Ectodermal cell (in vitro differentiated cells): ENCODE measurements at regions not wholly inside any gene's neighbourhood (a gene's known extent, or its start where the extent isn't known, plus 50 kb on each side); places are given as distances from the start of the nearest gene placed in this dataset.
"Not testable (repeated sequence)": the region's sequence is repeated elsewhere in the genome, so short reads cannot be mapped to it uniquely, and the experiment has no call there.

Experiments used
- H3K27ac ChIP-seq: 2 replicates; pipeline ENCODE4 v1.7.0; 2013; ENCODE audit warnings: mild to moderate bottlenecking, low read depth, low read length; ENCODE audit not compliant: insufficient read depth, poor library complexity, severe bottlenecking
- H3K27me3 ChIP-seq: 2 replicates; pipeline ENCODE4 v1.7.0; 2013; ENCODE audit warnings: mild to moderate bottlenecking, low read length; ENCODE audit not compliant: insufficient read depth, control insufficient read depth, poor library complexity, severe bottlenecking
- H3K36me3 ChIP-seq: one replicate; pipeline ENCODE4 v1.7.0; 2013; ENCODE audit warnings: low read length; ENCODE audit not compliant: control insufficient read depth, insufficient read depth
- H3K4me1 ChIP-seq: one replicate; pipeline ENCODE4 v1.7.0; 2013; ENCODE audit warnings: low read length; ENCODE audit not compliant: control insufficient read depth, insufficient read depth
- H3K4me3 ChIP-seq: 2 replicates; pipeline ENCODE4 v1.7.0; 2013; ENCODE audit warnings: low read depth, low read length, control low read depth; ENCODE audit not compliant: insufficient read depth
- H3K9me3 ChIP-seq: 2 replicates; pipeline ENCODE4 v1.7.0; 2013; ENCODE audit warnings: mild to moderate bottlenecking, low read length, moderate library complexity; ENCODE audit not compliant: control insufficient read depth
- WGBS, 2 experiments: methylation state at CpG; one replicate each; pipeline ENCODE4 v1.1.7; 2013; ENCODE audit warnings: missing lambda C conversion rate in 2 of 2; 5-methylcytosine and 5-hydroxymethylcytosine counted together

- H3K36me3 ChIP-seq, result no peaks in the 10 kb centered on the region
- WGBS, 2 experiments, result 40 to 46% methylated on average over 8 of the region's 8 CpGs
- H3K4me3 ChIP-seq, result no peak overlapping the region
- H3K27ac ChIP-seq, result no peak overlapping the region
- H3K27me3 ChIP-seq, result no peaks in the 10 kb centered on the region
- peaks cover 11% of the 10 kb centered on the region for H3K4me1 ChIP-seq
- no peaks in the 10 kb centered on the region for H3K9me3 ChIP-seq
These were observed 128.5 kb upstream of the LRIG1 start for GRCh38 chr3:66629150-66629981.

- H3K4me3 ChIP-seq, result no peak overlapping the region
- no peaks in the 10 kb centered on the region for H3K36me3 ChIP-seq
- no peaks in the 10 kb centered on the region for H3K27me3 ChIP-seq
- H3K27ac ChIP-seq, result no peak overlapping the region
- H3K4me1 ChIP-seq, result peaks cover 11% of the 10 kb centered on the region
- H3K9me3 ChIP-seq, result no peaks in the 10 kb centered on the region
These were observed 129.2 kb upstream of the LRIG1 start for GRCh38 chr3:66629982-66630368.

GRCh38 chr3:66633402-66634381, 132.9 kb upstream of the LRIG1 start:
- H3K27me3 ChIP-seq, result no peaks in the 10 kb centered on the region
- H3K36me3 ChIP-seq, result no peaks in the 10 kb centered on the region
- H3K9me3 ChIP-seq, result no peaks in the 10 kb centered on the region
- no peak overlapping the region for H3K4me3 ChIP-seq
- peaks cover 11% of the 10 kb centered on the region for H3K4me1 ChIP-seq
- 91 to 94% methylated on average over 5 of the region's 6 CpGs for WGBS, 2 experiments
- H3K27ac ChIP-seq, result no peak overlapping the region

GRCh38 chr3:66638717-66639116, 137.9 kb upstream of the LRIG1 start:
- whole genome bisulfite sequencing, 2 experiments, result 24 to 32% methylated on average over 6 of the region's 6 CpGs
- Histone ChIP-seq H3K36me3 (no peaks in the 10 kb centered on the region), H3K9me3 (no peaks in the 10 kb centered on the region), H3K4me1 (peaks cover 6% of the 10 kb centered on the region), H3K27ac (no peak overlapping the region), H3K27me3 (no peaks in the 10 kb centered on the region), H3K4me3 (no peak overlapping the region)

GRCh38 chr3:66639809-66640356, 139.1 kb upstream of the LRIG1 start:
- Histone ChIP-seq H3K27ac (no peak overlapping the region), H3K36me3 (no peaks in the 10 kb centered on the region), H3K4me3 (no peak overlapping the region), H3K4me1 (peaks cover 6% of the 10 kb centered on the region), H3K27me3 (no peaks in the 10 kb centered on the region), H3K9me3 (peaks cover 3% of the 10 kb centered on the region)
- WGBS, 2 experiments, result 94 to 98% methylated on average over 3 of the region's 3 CpGs

- peaks cover 3% of the 10 kb centered on the region for H3K9me3 ChIP-seq
- H3K27me3 ChIP-seq, result no peaks in the 10 kb centered on the region
- H3K27ac ChIP-seq, result no peak overlapping the region
- no peak overlapping the region for H3K4me3 ChIP-seq
- 94 to 100% methylated on average over 3 to 4 of the region's 4 CpGs for WGBS, 2 experiments
- H3K4me1 ChIP-seq, result peaks cover 6% of the 10 kb centered on the region
- no peaks in the 10 kb centered on the region for H3K36me3 ChIP-seq
These were observed 141.2 kb upstream of the LRIG1 start for GRCh38 chr3:66642019-66642418.

GRCh38 chr3:66642484-66642883, 141.7 kb upstream of the LRIG1 start:
- Histone ChIP-seq H3K36me3 (no peaks in the 10 kb centered on the region), H3K27ac (no peak overlapping the region), H3K27me3 (no peaks in the 10 kb centered on the region), H3K4me1 (peaks cover 6% of the 10 kb centered on the region), H3K4me3 (no peak overlapping the region), H3K9me3 (peaks cover 3% of the 10 kb centered on the region)
- WGBS, 2 experiments, result 66 to 71% methylated on average over 2 to 3 of the region's 3 CpGs

- peaks cover 6% of the 10 kb centered on the region for H3K4me1 ChIP-seq
- no peaks in the 10 kb centered on the region for H3K27me3 ChIP-seq
- no peak overlapping the region for H3K27ac ChIP-seq
- peaks cover 3% of the 10 kb centered on the region for H3K9me3 ChIP-seq
- no peaks in the 10 kb centered on the region for H3K36me3 ChIP-seq
- H3K4me3 ChIP-seq, result no peak overlapping the region
These were observed 143.7 kb upstream of the LRIG1 start for GRCh38 chr3:66644549-66644948.

- H3K9me3 ChIP-seq, result peaks cover 3% of the 10 kb centered on the region
- H3K36me3 ChIP-seq, result no peaks in the 10 kb centered on the region
- no peaks in the 10 kb centered on the region for H3K4me1 ChIP-seq
- H3K27ac ChIP-seq, result no peak overlapping the region
- no peaks in the 10 kb centered on the region for H3K27me3 ChIP-seq
- H3K4me3 ChIP-seq, result no peak overlapping the region
- WGBS, 2 experiments, result 100% methylated on average over 1 of the region's 1 CpG; no CpG with 5 or more reads in 1 of the 2 experiments
These were observed 148.2 kb upstream of the LRIG1 start for GRCh38 chr3:66648975-66649374.

GRCh38 chr3:66651520-66651919, 150.7 kb upstream of the LRIG1 start:
- not testable (repeated sequence) for H3K9me3 ChIP-seq, H3K4me1 ChIP-seq, H3K27ac ChIP-seq, H3K36me3 ChIP-seq, H3K27me3 ChIP-seq, H3K4me3 ChIP-seq
- 96% methylated on average over 29 of the region's 29 CpGs for WGBS, 2 experiments
